CD4-positive, alpha-beta T cell treated with Interleukin-17A for 1 hour (primary cell): ENCODE measurements at regions not wholly inside any gene's neighbourhood (a gene's known extent, or its start where the extent isn't known, plus 50 kb on each side); places are given as distances from the start of the nearest gene placed in this dataset.

Experiments
- DNase-seq: peaks from one replicate; pipeline ENCODE4 v3.0.0-alpha.2; 2020

GRCh38 chr6:152909241-152909640 is 73.6 kb downstream of the FBXO5 start:
- no peak for DNase-seq

DNA sequence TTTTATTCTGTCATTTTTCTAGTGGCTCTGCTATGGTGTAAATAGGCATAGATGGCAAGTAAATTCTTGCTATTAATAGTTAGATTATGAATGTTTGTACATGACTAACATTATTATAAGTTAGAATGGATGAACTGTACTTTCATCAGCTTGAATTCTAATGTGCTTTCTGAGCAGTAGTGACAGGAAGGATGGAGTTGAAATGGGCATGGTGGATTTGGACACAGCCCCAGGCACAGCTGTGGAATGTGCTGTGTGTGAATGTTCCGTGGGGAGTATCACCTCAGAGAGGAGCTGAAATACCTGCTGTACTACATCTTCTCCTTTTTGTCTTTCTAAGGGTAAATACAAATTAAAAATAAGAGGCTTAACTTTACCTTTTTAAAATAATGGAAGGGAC is 66.8 kb downstream of the FBXO5 start:
- no peak for DNase-seq

GRCh38 chr6:152918991-152919390 is 63.9 kb downstream of the FBXO5 start:
- no peak for DNase-seq

- no peak for DNase-seq
These were observed 62.8 kb downstream of the FBXO5 start for GRCh38 chr6:152920016-152920415.
